ENCODE measurements at regions not wholly inside any gene's neighbourhood (a gene's known extent, or its start where the extent isn't known, plus 50 kb on each side); places are given as distances from the start of the nearest gene placed in this dataset.

DNA sequence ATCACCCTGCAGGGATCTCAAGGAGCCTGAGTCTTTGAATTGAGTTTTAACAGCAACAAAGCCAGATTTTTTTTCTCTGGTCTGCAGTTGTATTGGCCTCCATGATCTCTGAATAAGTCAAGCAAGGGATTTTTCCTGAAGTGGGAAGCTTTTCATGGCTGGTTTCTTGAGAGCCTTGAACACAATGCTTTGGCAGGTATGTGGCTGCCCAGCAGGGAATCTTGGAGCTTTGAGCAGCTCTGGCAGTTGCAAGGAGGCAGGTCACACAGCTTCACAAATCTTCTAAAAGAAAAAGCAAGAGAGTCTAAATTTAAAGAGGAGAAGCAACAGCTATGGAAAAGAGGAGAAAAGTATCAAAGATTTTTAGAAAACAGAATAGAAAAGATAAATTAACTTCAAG, 60.1 kb downstream of the RPS29 start (continued):
- TF ChIP-seq SP1 (IDR thresholded peaks at IDR 0.05; ENCODE audit: low read depth) (no peak), CBX3 (IDR thresholded peaks at IDR 0.05; ENCODE audit: low read depth) (no peak), JUND (IDR thresholded peaks at IDR 0.05) (no peak), RAD21 (IDR thresholded peaks at IDR 0.05; ENCODE audit: low read depth) (no peak), SIN3A (IDR thresholded peaks at IDR 0.05; ENCODE audit: low read depth) (no peak), ATF3 (IDR thresholded peaks at IDR 0.05) (no peak), EGR1 (IDR thresholded peaks at IDR 0.05; ENCODE audit: low read depth) (no peak)
- TF ChIP-seq, protein P1, sequence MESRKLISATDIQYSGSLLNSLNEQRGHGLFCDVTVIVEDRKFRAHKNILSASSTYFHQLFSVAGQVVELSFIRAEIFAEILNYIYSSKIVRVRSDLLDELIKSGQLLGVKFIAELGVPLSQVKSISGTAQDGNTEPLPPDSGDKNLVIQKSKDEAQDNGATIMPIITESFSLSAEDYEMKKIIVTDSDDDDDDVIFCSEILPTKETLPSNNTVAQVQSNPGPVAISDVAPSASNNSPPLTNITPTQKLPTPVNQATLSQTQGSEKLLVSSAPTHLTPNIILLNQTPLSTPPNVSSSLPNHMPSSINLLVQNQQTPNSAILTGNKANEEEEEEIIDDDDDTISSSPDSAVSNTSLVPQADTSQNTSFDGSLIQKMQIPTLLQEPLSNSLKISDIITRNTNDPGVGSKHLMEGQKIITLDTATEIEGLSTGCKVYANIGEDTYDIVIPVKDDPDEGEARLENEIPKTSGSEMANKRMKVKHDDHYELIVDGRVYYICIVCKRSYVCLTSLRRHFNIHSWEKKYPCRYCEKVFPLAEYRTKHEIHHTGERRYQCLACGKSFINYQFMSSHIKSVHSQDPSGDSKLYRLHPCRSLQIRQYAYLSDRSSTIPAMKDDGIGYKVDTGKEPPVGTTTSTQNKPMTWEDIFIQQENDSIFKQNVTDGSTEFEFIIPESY (IDR thresholded peaks at IDR 0.05; ENCODE audit: extremely low read depth, insufficient replicate concordance, low read length): no peak

DNA sequence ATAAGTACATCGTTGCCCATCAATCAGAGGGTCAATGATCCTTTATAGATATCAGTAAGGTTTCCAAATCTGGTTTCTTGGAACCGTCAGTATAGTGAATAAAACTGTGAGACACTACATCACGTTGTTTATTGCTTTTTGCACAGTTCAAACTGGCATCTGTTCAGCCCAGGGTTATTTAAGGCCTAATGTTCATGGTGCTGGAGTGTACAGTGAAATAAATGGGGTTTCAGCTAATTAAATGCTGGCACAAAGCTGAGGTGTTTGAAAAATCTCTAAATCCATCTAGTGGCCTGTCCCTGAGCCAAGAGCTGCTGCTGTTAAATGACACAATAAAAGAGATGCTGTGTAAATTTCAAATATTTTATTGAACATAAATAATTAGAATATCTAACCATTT, 69.9 kb downstream of the RPS29 start:
- Histone ChIP-seq H3K9me3 (ENCODE audit: control insufficient read depth in 1 of 2, insufficient read depth in 1 of 2, low read depth in 1 of 2, low read length in 2 of 2) (no peaks in the 10 kb centered on the region), H3K27me3 (ENCODE audit: insufficient read depth, low read length) (no peaks in the 10 kb centered on the region), H3K4me2 (ENCODE audit: low read length) (no peak overlapping the region), H4K20me1 (ENCODE audit: insufficient read depth) (no peaks in the 10 kb centered on the region), H3K4me1 (ENCODE audit: control insufficient read depth in 1 of 2, insufficient read depth in 2 of 2, low read length in 2 of 2) (peaks cover 11 to 21% of the 10 kb centered on the region in 2 experiments), H2AFZ (ENCODE audit: low read depth, low read length, poor library complexity, severe bottlenecking) (no peak overlapping the region), H3K79me2 (ENCODE audit: insufficient read depth, low read length) (no peaks in the 10 kb centered on the region), H3K9ac (ENCODE audit: low read length) (no peak overlapping the region), H3K4me3 (replicated peaks in 1 of 2; ENCODE audit: low read depth in 1 of 2, low read length in 2 of 2) (no peak overlapping the region), H3K36me3 (ENCODE audit: control insufficient read depth in 1 of 2, insufficient read depth in 2 of 2, low read length in 2 of 2) (no peaks in the 10 kb centered on the region), H3K27ac (ENCODE audit: low read depth, low read length) (no peak overlapping the region), H3K9me2 (ENCODE audit: insufficient read depth) (no peaks in the 10 kb centered on the region)
- TF ChIP-seq RAD21 (IDR thresholded peaks at IDR 0.05; ENCODE audit: low read depth): no peak
- TF ChIP-seq ATF3 (IDR thresholded peaks at IDR 0.05): no peak
- TF ChIP-seq CEBPB (IDR thresholded peaks at IDR 0.05; ENCODE audit: low read depth): no peak
- TF ChIP-seq EGR1 (IDR thresholded peaks at IDR 0.05; ENCODE audit: low read depth): no peak
- TF ChIP-seq JUND (IDR thresholded peaks at IDR 0.05): no peak
- TF ChIP-seq CBX3 (IDR thresholded peaks at IDR 0.05; ENCODE audit: low read depth): no peak
- TF ChIP-seq REST (IDR thresholded peaks at IDR 0.05; ENCODE audit: low read depth): no peak
- no peak for TF ChIP-seq CTCF (IDR thresholded peaks at IDR 0.05 in 2 of 3, conservative IDR thresholded peaks at IDR 0.05 in 1 of 3; ENCODE audit: borderline replicate concordance in 1 of 3, insufficient read depth in 1 of 3, low read depth in 2 of 3, low read length in 2 of 3)
- TF ChIP-seq, protein P2, sequence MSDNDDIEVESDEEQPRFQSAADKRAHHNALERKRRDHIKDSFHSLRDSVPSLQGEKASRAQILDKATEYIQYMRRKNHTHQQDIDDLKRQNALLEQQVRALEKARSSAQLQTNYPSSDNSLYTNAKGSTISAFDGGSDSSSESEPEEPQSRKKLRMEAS (IDR thresholded peaks at IDR 0.05): no peak
- TF ChIP-seq SIN3A (IDR thresholded peaks at IDR 0.05; ENCODE audit: low read depth): no peak
- TF ChIP-seq EZH2phosphoT487 (IDR thresholded peaks at IDR 0.05; ENCODE audit: borderline replicate concordance): no peak
- TF ChIP-seq SRF (IDR thresholded peaks at IDR 0.05; ENCODE audit: low read depth): no peak
- TF ChIP-seq TCF7L2 (IDR thresholded peaks at IDR 0.05; ENCODE audit: borderline replicate concordance, extremely low read depth, insufficient read depth, insufficient read length): no peak
- ATAC-seq: no peak
- ChIA-PET CTCF (interaction anchor here (1.6 kb wide), 1 partner anchor 54 kb away, joined by 6 read pairs; no protein-coding TSS in a partner anchor), RAD21 (ENCODE audit: low non-redundant PET in 1 of 2, low total read pairs in 2 of 2, uncharacterized antibody in 2 of 2, unreplicated experiment in 2 of 2) (no interaction called here), POLR2A (no interaction called here)
- no TSS peak for BruUV-seq (replicated peaks)
- no peak for DNase-seq (ENCODE audit: low read depth, low spot score)
- intact Hi-C loops (cut with micrococcal nuclease): no loop called here
